HG02870 (cell line): ENCODE measurements at regions not wholly inside any gene's neighbourhood (a gene's known extent, or its start where the extent isn't known, plus 50 kb on each side); places are given as distances from the start of the nearest gene placed in this dataset.

Source experiments
- ATAC-seq: cut with Tn5 transposase; IDR thresholded peaks from one replicate; pipeline ENCODE4 v1.9.1; 2021; ENCODE audit warnings: mild to moderate bottlenecking, moderate library complexity; ENCODE audit not compliant: unreplicated experiment

DNA sequence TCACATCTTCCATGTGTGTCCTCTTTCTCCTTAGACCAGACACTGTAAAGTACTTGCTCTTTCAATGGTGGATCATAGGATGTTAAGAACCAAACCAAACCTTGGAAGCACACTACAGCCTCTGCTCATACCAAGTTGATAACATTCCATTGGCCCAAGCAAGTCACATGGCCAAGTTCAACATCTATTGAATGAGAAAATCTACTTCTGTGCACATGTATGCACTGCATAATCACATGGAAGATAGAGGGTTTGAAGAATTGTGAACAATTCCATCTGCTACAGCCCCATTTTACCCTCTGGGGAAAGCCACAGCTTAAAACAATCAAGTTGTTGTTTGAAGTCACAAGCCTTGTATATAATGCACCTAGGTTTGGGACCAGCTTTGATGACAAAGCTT lies 68.2 kb downstream of the MFAP3 start:
- ATAC-seq, result no peak

DNA sequence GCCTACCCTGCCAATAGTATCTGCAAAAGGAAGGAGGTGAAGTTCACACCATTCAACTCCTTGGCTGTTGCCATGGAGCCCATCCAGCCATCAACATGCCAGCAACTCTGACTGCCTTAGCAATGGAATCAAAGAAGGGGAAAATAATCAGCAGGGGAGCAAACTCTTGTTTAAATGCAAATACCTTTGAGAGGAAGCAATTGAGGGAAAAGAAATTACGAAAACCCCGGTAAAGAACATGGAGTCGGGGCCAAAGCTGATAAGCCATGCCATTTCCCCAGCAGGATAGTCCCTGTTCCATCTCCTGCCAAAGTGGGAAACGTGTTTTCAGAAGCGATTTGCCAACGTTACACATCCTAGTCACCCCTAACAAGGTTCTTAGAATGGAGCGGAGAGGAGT lies 69.0 kb downstream of the MFAP3 start:
- ATAC-seq, result no peak

DNA sequence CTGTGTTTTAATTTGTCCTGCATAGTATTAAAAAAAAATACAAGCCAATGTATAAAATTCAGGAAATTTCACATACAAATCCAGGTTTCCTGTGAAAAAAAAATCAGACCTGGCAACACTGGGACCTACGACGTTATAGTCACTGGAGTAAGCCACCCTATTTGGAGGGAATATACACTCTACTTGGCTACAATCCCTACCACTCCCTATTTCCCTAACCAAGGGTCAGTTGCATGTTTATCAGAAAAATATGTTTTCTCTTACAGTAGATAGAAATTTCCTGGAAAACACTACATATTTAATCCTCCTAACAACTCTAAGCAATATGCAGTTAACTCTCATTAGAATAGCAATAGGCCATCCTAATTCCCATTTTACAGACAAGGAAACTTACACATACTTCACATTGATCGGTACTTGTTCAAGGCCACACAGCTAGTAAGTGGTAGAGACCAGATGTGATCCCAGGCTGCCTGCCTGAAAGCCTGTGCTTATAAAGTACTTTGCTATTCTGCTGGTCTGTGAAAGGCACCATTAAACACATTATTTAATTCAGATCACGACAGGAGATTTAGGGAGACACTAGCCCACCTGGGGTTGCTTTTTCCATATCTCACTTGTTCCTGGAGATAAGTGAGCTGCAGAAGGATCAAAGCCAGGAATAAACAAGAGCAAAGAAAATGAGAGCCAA lies 70.8 kb downstream of the MFAP3 start:
- ATAC-seq, result no peak

DNA sequence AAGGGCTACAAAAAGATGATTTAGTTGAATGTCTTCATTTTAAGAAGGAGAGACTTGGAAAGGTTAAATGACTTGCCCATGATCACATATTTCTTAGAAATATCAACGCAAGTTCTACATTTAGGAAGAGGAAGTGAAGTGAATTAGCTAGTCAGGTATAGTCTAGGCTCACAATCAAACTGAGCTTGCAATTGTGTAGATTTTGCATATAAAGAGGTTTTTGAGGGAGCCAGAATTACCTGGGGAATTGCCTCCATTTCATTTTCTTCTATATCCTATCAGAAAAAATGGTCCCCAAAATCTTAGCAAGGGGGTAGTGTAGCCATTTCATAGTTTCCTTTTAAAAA lies 71.3 kb downstream of the MFAP3 start:
- ATAC-seq, result no peak

DNA sequence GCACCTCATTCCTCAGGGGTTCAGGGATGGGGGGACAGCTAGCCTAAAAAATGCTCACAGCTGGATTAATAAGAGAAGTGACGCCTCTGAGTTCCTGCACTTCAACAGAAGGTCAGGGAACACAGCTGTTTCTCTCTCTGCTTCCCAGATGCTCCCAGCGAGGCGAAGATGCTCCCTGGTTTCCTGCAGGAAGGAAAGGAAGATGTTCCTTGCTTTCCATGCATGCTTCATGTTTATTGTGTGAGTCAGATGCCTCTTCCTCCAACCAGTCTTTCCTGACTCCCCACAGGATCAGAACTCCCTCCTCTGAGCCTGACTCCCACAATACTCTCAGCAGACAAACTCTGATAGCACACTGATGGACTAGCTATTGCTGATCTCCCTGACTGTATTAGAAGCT lies 71.9 kb downstream of the MFAP3 start:
- ATAC-seq, result no peak

DNA sequence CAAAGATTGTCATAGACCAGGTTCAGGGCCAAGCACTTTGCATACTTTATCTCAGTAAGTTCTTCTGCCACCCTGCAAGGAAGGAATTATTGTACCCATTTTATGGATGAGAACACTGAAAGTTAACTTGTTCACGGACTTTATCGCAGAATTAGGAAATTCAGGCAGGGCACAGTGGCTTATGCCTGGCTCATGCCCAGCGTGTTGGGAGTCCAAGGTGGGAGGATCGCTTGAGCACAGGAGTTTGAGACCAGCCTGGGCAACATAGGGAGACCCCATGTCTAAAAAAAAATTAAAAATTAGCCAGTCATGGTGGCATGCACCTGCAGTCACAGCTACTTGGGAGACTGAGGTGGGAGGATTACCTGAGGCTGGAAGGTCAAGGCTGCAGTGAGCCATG lies 72.4 kb downstream of the MFAP3 start:
- no peak for ATAC-seq

DNA sequence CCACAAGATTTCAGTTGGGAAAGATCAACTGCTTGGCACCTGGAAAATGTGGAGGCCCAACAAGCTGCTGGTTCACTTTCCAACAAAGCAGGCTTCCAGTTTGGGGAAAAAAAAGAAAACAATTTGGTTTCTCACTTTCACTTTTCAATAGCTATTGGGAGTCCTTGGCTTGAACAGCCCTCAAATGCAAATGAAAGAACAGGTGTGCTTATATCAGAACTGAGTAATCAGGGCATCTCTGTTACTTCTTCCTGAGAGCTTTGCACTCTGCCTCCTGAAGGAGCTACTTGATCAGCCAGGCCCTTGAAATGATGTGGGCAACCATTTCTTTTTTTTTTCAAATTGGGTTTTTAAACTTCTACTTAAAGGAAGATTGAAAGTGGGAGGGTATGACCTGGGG lies 73.5 kb downstream of the MFAP3 start:
- ATAC-seq, result peak; percentile 84

DNA sequence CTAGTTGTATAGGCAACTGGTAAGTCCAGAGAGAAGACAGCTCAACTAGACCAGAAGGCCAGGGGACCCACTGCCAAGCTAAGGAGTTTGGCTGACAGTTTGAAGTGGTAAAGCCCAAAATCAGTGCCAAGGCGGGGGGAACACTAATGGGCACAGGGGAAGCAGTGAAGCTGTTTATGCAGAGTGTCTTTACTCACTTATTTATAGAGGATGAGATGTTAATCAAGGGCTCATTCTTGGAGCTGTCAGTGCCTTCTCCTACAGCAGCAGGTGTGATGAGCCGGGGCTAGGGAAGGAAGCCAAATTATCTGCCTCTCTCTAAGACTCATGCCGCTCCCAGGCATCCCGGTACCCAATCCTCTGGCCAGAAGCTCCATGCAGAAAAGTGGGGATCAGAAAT lies 75.2 kb upstream of the GALNT10 start:
- no peak for ATAC-seq

DNA sequence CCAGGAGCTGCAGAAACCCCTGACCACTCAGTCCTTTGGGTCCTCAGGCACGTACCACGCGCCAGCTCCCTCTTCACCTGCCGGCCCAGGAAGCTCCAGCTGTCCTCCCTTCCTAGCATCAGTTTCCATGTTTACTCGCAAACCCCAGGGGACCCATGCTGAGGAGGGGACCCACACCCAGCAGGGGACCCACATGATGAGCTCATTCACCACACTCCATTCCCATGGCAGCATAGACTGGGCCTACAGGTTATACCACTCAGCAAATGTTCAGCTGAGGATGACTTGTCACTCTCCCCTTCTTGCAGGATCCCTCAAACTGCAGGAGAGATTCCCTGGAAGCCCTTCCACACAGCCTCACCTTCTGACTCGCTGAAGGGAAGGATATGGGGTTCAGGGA lies 73.5 kb upstream of the GALNT10 start:
- ATAC-seq, result no peak

DNA sequence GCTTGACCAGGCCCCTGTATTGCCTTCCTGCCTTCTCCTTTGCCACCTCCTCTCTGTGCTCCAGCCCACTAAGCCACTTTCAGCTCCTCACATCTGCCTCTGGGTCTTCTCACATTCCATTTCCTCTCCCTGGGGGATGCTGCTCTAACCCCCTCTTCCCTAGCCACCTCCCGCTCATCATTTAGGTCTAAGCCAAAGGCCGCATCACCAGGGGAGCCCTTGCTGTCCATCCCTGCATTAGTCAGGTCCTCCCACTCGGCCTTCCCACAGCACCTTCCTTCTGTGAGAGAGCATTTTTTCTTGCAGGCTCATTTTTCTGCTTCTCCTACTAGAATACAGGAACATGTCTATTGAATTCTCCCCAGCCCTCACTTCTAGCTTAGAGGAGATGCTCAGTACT lies 72.6 kb upstream of the GALNT10 start:
- ATAC-seq, result no peak

DNA sequence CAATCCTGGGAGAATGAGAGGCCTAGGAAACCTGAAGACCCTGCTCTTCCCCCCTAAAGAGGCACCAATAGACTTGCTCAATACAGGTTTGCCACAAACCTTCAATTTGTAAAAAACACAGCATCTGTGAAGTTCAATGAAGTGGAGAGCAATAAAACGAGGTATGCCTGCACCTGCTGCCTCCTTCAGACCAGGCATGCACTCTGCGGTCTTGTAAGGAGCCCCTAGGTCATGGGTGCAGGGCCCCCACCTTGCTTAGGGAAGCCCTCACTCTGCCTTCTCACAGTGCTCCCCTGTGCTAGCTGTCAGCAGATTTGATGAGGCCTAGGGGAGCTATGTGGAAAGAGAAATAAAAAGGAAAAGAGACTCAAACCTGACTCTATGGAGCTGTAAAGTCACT lies 72.1 kb upstream of the GALNT10 start:
- no peak for ATAC-seq

DNA sequence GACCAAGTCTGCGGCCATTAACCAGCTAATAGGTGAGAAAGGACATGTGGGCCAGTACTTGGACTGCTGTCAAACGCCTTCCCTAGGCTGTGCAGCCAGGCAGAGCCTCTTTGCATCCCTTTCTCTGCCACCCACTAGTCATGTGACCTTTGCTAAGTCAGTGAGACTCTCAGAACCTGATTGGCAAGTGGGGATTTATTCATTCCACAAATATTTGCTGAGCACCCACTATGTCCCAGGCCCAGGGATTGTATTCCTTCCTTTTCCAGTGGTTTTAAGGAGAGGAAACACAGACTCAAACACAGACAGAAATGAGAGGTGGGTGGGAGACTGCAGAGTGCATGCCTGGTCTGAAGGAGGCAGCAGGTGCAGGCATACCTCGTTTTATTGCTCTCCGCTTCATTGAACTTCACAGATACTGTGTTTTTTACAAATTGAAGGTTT lies 71.6 kb upstream of the GALNT10 start:
- ATAC-seq, result no peak

DNA sequence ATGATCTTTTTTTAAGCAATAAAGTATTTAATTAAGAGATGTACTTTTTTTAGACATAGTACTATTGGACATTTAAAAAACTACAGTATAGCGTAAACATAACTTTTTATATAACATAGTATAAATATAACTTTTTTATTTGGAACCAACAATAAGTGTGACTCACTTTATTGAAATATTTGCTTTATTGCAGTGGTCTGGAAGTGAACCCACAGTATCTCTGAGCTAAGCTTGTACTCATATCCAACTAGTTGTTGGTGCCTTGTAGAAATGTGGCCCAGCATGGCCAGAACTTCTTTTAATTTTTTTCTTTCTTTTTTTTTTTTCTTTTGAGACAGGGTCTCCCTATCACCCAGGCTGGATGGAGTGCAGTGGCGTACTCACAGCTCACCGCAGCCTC lies 61.5 kb upstream of the GALNT10 start:
- ATAC-seq, result no peak

DNA sequence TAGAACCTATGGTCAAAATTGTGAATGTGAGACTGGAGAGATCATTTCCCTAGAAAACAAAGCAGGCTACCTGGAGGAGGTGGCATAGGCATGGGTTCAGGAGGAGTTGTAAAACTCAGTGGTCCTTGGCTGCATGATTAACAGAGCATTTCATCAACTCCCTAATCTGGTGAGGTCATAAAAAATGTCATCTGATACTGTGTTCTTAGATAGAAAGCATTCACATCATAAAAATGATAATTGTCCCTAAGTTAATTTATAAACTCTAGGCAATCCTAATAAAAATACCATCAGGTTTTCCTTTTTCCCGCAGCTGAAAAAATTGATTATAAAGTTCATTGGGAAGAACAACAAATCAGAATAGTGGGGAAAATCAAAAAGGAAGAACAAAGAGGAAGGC lies 60.6 kb upstream of the GALNT10 start:
- ATAC-seq, result no peak

DNA sequence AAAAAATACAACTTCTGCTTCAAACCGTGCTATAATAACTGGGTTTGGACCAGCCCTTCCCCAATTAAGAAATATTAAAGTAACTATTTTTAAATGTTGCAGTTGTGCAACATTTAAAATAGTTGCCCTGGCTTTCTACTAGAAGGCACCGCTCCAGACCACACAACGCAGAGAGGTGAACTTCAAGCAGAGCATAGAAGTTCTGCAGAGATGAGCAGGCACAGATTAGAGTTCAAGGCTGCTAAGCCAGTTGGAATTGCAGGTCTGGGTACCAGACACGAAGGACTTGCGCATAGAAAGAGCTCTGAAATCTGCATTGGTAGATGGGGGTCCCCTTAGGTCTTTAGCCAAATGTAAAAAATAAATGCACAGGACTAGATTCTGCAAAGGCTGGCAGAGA lies 58.7 kb upstream of the GALNT10 start:
- ATAC-seq, result no peak

DNA sequence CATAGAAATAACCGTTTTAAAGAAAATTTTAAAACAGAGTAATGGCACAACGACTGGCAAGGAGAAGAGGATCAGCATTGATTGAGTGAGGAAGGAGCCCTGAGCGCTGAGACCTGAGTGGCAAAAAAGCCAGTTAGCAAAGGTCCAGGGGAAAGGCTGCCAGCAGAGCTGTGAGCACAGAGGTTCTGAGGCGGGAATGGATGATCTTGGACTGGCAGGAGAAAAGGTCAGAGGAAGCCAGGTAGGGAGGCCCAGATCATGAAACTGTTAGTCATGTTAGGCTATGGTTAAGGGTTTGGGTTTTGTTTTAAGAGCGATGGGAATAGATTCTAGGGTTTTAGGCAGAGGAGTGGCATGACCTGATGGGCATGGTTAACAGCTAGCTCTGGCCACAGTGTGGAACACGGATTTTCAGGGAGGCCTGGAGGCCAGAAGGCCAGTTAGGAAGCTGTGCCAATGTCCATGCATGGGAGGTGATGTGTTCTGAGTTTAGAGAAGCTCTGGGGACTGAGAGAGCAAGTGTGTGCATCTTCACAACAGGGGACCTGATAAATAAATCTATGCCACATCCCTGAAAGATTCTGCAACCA lies 57.7 kb upstream of the GALNT10 start:
- ATAC-seq, result no peak

DNA sequence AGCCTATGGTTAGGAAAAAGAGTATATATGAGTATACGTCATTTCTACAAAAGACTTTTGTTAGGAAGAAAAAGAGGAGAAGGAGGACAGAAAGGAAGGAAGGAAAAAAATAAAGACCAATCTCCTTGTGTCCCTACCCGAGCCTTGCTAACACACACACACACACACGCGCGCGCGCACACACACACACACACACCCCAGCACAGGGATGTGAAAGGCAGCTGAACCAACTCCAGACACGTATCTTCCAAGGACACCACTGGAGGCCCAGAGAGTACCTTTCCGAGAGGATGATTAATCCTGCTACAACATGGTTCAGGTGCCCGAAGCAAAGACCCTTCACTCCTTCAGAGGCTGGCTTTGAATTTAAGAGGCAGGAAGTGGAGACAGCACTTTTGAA lies 56.9 kb upstream of the GALNT10 start:
- no peak for ATAC-seq

DNA sequence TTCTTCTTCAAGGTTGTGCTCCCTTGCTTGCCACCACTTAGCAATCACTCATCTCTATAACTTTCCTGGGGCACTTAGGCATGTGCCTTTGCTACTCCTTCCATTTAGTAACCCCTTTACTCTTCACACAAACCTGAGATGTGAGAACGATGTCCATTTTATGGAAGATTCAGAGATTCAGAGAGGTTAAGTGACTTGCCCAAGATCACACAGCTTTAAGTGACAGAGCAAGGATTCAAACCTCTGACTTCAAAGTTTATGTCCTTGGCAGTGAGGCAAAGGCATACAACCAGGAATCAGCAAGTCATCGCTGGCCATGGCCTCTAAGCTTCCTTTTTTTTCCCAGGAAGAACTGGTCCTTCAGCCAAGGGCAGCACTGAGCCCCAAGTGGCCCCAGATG lies 56.0 kb upstream of the GALNT10 start:
- ATAC-seq, result no peak

DNA sequence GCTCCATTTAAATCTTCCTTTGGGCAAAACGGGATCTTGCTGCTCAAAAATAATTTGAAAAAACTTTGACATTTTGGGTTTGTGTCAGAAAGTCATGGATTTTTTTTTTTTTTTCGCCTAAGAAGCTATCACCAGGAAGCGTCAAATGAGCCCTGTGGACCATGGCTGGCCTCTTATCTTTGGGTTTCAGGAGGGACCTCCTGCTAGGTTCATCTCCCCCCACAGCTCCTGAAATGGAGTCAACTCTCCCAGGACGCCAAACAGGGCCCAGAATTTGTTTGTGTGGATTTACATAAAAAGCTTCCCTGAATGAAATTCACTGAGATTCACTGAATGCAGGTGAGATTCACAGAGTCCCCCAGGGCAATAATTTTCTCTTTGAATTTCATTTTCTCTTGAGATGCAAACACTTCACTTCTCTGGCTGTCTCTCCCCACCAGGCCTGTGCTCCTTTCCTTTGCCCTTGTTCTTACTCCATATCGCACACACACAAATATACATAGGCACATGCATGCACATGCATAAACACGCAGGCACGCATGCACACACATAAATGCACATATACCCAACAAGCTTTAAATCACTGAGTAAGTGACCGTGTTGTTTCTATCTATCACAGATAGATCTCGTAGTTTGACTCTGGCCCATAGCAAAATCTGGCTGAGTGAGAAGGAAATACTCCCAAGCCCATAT lies 55.3 kb upstream of the GALNT10 start:
- no peak for ATAC-seq

DNA sequence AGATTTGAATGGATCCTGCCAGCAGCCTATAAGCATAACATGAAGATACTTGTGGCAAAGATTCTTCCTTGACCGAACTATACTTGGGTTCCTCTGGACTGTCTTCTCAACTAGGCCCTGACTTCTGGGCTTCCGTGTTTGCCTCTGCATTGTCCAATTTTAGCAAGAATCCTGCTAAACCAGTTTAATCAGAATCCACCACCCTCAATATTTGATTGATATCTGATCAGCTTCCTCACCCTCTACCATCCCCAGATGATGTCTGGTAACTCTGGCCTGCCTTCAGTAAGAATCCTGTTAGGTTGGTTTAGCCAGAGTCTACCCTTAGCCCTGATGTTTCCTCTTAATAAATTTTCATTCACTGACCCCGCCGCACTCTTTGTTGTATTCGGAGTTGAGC lies 54.4 kb upstream of the GALNT10 start:
- no peak for ATAC-seq

DNA sequence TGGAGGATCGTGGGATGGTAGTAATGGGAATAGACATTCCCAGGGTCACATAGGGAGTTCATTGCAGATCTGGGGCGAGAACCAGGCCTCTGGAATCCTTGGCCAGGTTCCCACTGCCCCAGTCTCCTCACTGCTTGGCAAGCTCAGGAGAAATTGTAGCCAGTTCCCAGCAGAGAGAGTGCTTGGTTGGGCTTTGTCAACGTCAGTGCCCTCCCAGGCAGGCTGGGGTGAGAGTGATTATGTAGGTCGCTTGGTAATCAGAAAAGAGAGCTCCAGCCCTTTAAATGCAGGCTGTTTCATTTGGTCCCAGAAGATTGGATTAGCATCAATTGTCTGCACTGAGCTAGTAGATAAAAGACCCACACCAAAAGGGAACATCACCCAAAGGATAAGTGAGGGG lies 51.8 kb upstream of the GALNT10 start:
- no peak for ATAC-seq

DNA sequence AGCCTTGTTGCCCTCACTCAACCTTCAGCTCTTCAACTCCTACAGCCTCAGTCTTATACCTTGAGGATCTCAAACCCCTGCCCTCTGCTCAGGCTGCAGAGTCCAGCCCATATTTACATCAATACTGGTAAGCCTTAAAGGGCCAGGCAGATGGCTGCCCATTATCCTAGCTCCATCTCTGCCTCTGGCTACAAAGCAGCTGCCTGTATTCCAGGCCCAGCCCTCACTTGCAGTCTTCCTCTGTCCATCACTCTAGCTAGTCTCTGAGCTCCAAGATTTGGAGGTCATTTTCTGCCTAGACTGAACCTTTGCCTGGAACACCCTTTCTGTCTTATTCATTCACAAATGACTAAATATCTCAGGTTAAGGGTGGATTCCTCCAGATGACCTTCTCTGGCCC lies 50.2 kb upstream of the GALNT10 start:
- no peak for ATAC-seq
